T-helper 1 cell treated with Interleukin-12 subunit alpha and Interleukin-12 subunit beta and Interleukin-4 antibody, amounts not matched to agents 30 ng/mL and 1 ng/mL, for 36 hours (primary cell): ENCODE measurements at regions not wholly inside any gene's neighbourhood (a gene's known extent, or its start where the extent isn't known, plus 50 kb on each side); places are given as distances from the start of the nearest gene placed in this dataset.

Experiments
- intact Hi-C: fragments of 100-400 bp; cut with micrococcal nuclease; formaldehyde crosslinking; loops from one replicate; pipeline ENCODE4 v1.15.1; 2024

GRCh38 chr10:61098966-61099365 lies 155.0 kb upstream of the RHOBTB1 start:
- intact Hi-C loops = no loop called here

GRCh38 chr10:61097026-61097425 lies 153.0 kb upstream of the RHOBTB1 start:
- intact Hi-C loops = no loop called here

- intact Hi-C loops = no loop called here
Observed at GRCh38 chr10:61096056-61096455, 152.1 kb upstream of the RHOBTB1 start.

GRCh38 chr10:61091531-61091930 lies 147.5 kb upstream of the RHOBTB1 start:
- intact Hi-C loops = no loop called here

- intact Hi-C loops = no loop called here
Observed at GRCh38 chr10:61089251-61089650, 145.3 kb upstream of the RHOBTB1 start.

GRCh38 chr10:61084493-61084892 lies 140.5 kb upstream of the RHOBTB1 start:
- intact Hi-C loops = no loop called here

- intact Hi-C loops = no loop called here
Observed at GRCh38 chr10:61081301-61081700, 137.3 kb upstream of the RHOBTB1 start.

GRCh38 chr10:61078542-61079275 lies 134.7 kb upstream of the RHOBTB1 start:
- intact Hi-C loops = no loop called here

GRCh38 chr10:61076572-61077114 lies 132.7 kb upstream of the RHOBTB1 start:
- intact Hi-C loops = no loop called here

GRCh38 chr10:61073391-61073790 lies 129.4 kb upstream of the RHOBTB1 start:
- intact Hi-C loops = no loop called here

GRCh38 chr10:61071580-61071979 lies 127.6 kb upstream of the RHOBTB1 start:
- intact Hi-C loops = no loop called here

- intact Hi-C loops = no loop called here
Observed at GRCh38 chr10:61068471-61068870, 124.5 kb upstream of the RHOBTB1 start.

GRCh38 chr10:61067671-61068336 lies 123.8 kb upstream of the RHOBTB1 start:
- intact Hi-C loops = no loop called here

- intact Hi-C loops = no loop called here
Observed at GRCh38 chr10:61066661-61067344, 122.8 kb upstream of the RHOBTB1 start.

- intact Hi-C loops = no loop called here
Observed at GRCh38 chr10:61065051-61065450, 121.1 kb upstream of the RHOBTB1 start.

- intact Hi-C loops = no loop called here
Observed at GRCh38 chr10:61064356-61064755, 120.4 kb upstream of the RHOBTB1 start.

- intact Hi-C loops = no loop called here
Observed at GRCh38 chr10:61063901-61064300, 119.9 kb upstream of the RHOBTB1 start.

GRCh38 chr10:61063034-61063433 lies 119.0 kb upstream of the RHOBTB1 start:
- intact Hi-C loops = no loop called here

GRCh38 chr10:61061923-61062504 lies 118.0 kb upstream of the RHOBTB1 start:
- intact Hi-C loops = no loop called here

- intact Hi-C loops = no loop called here
Observed at GRCh38 chr10:61059636-61060035, 115.7 kb upstream of the RHOBTB1 start.

GRCh38 chr10:61052469-61053205 lies 108.7 kb upstream of the RHOBTB1 start:
- intact Hi-C loops = no loop called here
